ENCODE measurements at regions not wholly inside any gene's neighbourhood (a gene's known extent, or its start where the extent isn't known, plus 50 kb on each side); places are given as distances from the start of the nearest gene placed in this dataset.

DNA sequence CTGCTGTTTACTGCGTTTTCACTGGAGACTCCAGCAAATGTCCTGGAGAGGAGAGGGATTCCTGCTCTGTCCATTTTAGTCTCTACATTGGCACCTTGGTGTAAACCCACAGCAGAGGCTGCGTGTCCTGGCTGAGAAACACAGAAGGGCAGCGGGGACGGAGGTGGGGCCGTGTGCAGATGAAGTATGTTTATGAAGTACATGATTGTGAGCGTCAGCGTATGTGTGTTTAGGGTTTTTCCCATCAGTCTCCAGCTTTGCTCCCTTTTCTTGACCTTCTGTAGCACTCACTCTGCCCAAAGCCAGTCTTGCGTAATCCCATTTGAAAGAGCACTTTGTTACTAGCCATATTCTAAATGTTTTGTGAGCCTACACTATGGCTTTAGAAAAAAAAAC is 750.7 kb upstream of the SORCS1 start:
- H3K27ac ChIP-seq (ENCODE audit: low read depth), result no peak overlapping the region
- Mint-ChIP-seq H3K27me3 (ENCODE audit: insufficient read depth, low read depth, poor library complexity) (peaks cover 10% of the 10 kb centered on the region), H3K4me3 (peak overlapping the region; percentile 80)

GRCh38 chr10:107914450-107915214 is 750.1 kb upstream of the SORCS1 start:
- Histone ChIP-seq H3K27me3 (ENCODE audit: insufficient read depth) (peaks cover 12% of the 10 kb centered on the region; the same call in 1 of the 2 replicates), H3K4me3 (peak overlapping the region; percentile 77), H3K36me3 (ENCODE audit: insufficient read depth) (no peaks in the 10 kb centered on the region), H3K4me1 (ENCODE audit: insufficient read depth) (peaks cover 76% of the 10 kb centered on the region), H3K79me2 (replicated peaks; ENCODE audit: insufficient read depth) (no peaks in the 10 kb centered on the region), H3K9me2 (ENCODE audit: insufficient read depth) (no peaks in the 10 kb centered on the region), H2AFZ (peak overlapping the region; percentile 80), H3K27ac (ENCODE audit: low read depth) (no peak overlapping the region), H4K20me1 (replicated peaks; ENCODE audit: insufficient read depth) (no peaks in the 10 kb centered on the region), H3F3A (replicated peaks; ENCODE audit: low read depth) (no peaks in the 10 kb centered on the region), H3K4me2 (peak overlapping the region; percentile 97)
- DNase-seq (ENCODE audit: low spot score) (peak; percentile 67), ATAC-seq (peak; percentile 80)
- Mint-ChIP-seq H3K4me1 (peaks cover 61% of the 10 kb centered on the region), H3K36me3 (ENCODE audit: low read depth) (peaks cover 6% of the 10 kb centered on the region; the same call in 1 of the 3 replicates), H3K27me3 (ENCODE audit: insufficient read depth, low read depth, poor library complexity) (peaks cover 9% of the 10 kb centered on the region), H3K9me3 (peaks cover 5% of the 10 kb centered on the region; the same call in 2 of the 3 replicates), H3K4me3 (peak overlapping the region; percentile 80), H3K27ac (no peak overlapping the region)
- no peak for TF ChIP-seq POLR2AphosphoS5 (IDR thresholded peaks at IDR 0.05; ENCODE audit: low read depth)
- peak; percentile 68 for TF ChIP-seq ZNF331 (CRISPR knock-in tag; IDR thresholded peaks at IDR 0.05; ENCODE audit: low read depth)

More for the DNA sequence above, 750.7 kb upstream of the SORCS1 start:
- H4K20me1 ChIP-seq (replicated peaks; ENCODE audit: insufficient read depth), result no peaks in the 10 kb centered on the region
- H3K27me3 ChIP-seq (ENCODE audit: insufficient read depth), result peaks cover 12% of the 10 kb centered on the region; the same call in 1 of the 2 replicates
- H3K4me3 ChIP-seq, result peak overlapping the region; percentile 77
- H3K9me3 Mint-ChIP-seq, result peaks cover 5% of the 10 kb centered on the region; the same call in 2 of the 3 replicates
- no peaks in the 10 kb centered on the region for H3K9me2 ChIP-seq (ENCODE audit: insufficient read depth)
- H3K36me3 ChIP-seq (ENCODE audit: insufficient read depth), result no peaks in the 10 kb centered on the region
- peaks cover 9% of the 10 kb centered on the region; the same call in 1 of the 3 replicates for H3K36me3 Mint-ChIP-seq (ENCODE audit: low read depth)
- H2AFZ ChIP-seq, result peak overlapping the region; percentile 77
- TF ChIP-seq NANOG (IDR thresholded peaks at IDR 0.05; ENCODE audit: borderline replicate concordance), result no peak
- DNase-seq (ENCODE audit: low spot score) (peak; percentile 29), ATAC-seq (no peak; the same call in 2 of the 3 replicates)
- H3K4me1 ChIP-seq (ENCODE audit: insufficient read depth), result peaks cover 71% of the 10 kb centered on the region
- peaks cover 60% of the 10 kb centered on the region for H3K4me1 Mint-ChIP-seq
- H3K79me2 ChIP-seq (replicated peaks; ENCODE audit: insufficient read depth), result no peaks in the 10 kb centered on the region
- H3K27ac Mint-ChIP-seq, result no peak overlapping the region
- H3F3A ChIP-seq (replicated peaks; ENCODE audit: low read depth), result no peaks in the 10 kb centered on the region
- peak overlapping the region; percentile 97 for H3K4me2 ChIP-seq

GRCh38 chr10:107913317-107914294 is 749.1 kb upstream of the SORCS1 start:
- TF ChIP-seq ZNF114 (CRISPR knock-in tag; IDR thresholded peaks at IDR 0.05), result 0 out of 2 replicates have a peak, but pooled peaks have one; percentile 51
- peak; percentile 35; the same call in 1 of the 2 replicates for TF ChIP-seq NANOG (IDR thresholded peaks at IDR 0.05; ENCODE audit: borderline replicate concordance)
- no peak for TF ChIP-seq ZNF331 (CRISPR knock-in tag; IDR thresholded peaks at IDR 0.05; ENCODE audit: low read depth)
- TF ChIP-seq, protein P1, sequence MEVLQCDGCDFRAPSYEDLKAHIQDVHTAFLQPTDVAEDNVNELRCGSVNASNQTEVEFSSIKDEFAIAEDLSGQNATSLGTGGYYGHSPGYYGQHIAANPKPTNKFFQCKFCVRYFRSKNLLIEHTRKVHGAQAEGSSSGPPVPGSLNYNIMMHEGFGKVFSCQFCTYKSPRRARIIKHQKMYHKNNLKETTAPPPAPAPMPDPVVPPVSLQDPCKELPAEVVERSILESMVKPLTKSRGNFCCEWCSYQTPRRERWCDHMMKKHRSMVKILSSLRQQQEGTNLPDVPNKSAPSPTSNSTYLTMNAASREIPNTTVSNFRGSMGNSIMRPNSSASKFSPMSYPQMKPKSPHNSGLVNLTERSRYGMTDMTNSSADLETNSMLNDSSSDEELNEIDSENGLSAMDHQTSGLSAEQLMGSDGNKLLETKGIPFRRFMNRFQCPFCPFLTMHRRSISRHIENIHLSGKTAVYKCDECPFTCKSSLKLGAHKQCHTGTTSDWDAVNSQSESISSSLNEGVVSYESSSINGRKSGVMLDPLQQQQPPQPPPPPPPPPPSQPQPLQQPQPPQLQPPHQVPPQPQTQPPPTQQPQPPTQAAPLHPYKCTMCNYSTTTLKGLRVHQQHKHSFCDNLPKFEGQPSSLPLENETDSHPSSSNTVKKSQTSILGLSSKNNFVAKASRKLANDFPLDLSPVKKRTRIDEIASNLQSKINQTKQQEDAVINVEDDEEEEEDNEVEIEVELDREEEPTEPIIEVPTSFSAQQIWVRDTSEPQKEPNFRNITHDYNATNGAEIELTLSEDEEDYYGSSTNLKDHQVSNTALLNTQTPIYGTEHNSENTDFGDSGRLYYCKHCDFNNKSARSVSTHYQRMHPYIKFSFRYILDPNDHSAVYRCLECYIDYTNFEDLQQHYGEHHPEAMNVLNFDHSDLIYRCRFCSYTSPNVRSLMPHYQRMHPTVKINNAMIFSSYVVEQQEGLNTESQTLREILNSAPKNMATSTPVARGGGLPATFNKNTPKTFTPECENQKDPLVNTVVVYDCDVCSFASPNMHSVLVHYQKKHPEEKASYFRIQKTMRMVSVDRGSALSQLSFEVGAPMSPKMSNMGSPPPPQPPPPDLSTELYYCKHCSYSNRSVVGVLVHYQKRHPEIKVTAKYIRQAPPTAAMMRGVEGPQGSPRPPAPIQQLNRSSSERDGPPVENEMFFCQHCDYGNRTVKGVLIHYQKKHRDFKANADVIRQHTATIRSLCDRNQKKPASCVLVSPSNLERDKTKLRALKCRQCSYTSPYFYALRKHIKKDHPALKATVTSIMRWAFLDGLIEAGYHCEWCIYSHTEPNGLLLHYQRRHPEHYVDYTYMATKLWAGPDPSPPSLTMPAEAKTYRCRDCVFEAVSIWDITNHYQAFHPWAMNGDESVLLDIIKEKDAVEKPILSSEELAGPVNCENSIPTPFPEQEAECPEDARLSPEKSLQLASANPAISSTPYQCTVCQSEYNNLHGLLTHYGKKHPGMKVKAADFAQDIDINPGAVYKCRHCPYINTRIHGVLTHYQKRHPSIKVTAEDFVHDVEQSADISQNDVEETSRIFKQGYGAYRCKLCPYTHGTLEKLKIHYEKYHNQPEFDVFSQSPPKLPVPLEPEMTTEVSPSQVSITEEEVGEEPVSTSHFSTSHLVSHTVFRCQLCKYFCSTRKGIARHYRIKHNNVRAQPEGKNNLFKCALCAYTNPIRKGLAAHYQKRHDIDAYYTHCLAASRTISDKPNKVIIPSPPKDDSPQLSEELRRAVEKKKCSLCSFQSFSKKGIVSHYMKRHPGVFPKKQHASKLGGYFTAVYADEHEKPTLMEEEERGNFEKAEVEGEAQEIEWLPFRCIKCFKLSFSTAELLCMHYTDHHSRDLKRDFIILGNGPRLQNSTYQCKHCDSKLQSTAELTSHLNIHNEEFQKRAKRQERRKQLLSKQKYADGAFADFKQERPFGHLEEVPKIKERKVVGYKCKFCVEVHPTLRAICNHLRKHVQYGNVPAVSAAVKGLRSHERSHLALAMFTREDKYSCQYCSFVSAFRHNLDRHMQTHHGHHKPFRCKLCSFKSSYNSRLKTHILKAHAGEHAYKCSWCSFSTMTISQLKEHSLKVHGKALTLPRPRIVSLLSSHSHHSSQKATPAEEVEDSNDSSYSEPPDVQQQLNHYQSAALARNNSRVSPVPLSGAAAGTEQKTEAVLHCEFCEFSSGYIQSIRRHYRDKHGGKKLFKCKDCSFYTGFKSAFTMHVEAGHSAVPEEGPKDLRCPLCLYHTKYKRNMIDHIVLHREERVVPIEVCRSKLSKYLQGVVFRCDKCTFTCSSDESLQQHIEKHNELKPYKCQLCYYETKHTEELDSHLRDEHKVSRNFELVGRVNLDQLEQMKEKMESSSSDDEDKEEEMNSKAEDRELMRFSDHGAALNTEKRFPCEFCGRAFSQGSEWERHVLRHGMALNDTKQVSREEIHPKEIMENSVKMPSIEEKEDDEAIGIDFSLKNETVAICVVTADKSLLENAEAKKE (CRISPR knock-in tag; IDR thresholded peaks at IDR 0.05), result peak; percentile 52; the same call in 1 of the 2 replicates
- no peaks in the 10 kb centered on the region for H4K20me1 ChIP-seq (replicated peaks; ENCODE audit: insufficient read depth)
- no peaks in the 10 kb centered on the region for H3K9me2 ChIP-seq (ENCODE audit: insufficient read depth)
- H3K4me1 Mint-ChIP-seq, result peaks cover 68% of the 10 kb centered on the region
- H3K79me2 ChIP-seq (replicated peaks; ENCODE audit: insufficient read depth), result no peaks in the 10 kb centered on the region
- H3K27me3 ChIP-seq (ENCODE audit: insufficient read depth), result peaks cover 12% of the 10 kb centered on the region; the same call in 1 of the 2 replicates
- no peaks in the 10 kb centered on the region for H3F3A ChIP-seq (replicated peaks; ENCODE audit: low read depth)
- H2AFZ ChIP-seq, result peak overlapping the region; percentile 80
- peaks cover 6% of the 10 kb centered on the region for H3K27me3 Mint-ChIP-seq (ENCODE audit: insufficient read depth, low read depth, poor library complexity)
- peak; percentile 69 for ATAC-seq
- no peaks in the 10 kb centered on the region for H3K36me3 ChIP-seq (ENCODE audit: insufficient read depth)
- peaks cover 86% of the 10 kb centered on the region for H3K4me1 ChIP-seq (ENCODE audit: insufficient read depth)
- H3K27ac ChIP-seq (ENCODE audit: low read depth), result peak overlapping the region; percentile 61
- peak overlapping the region; percentile 4; the same call in 1 of the 2 replicates for H3K27ac Mint-ChIP-seq
- no peaks in the 10 kb centered on the region; the same call in 2 of the 3 replicates for H3K36me3 Mint-ChIP-seq (ENCODE audit: low read depth)
- peak overlapping the region; percentile 97 for H3K4me2 ChIP-seq
- H3K4me3 Mint-ChIP-seq, result peak overlapping the region; percentile 80
- no peaks in the 10 kb centered on the region for H3K9me3 Mint-ChIP-seq
- DNase-seq (ENCODE audit: low spot score), result peak; percentile 38
- peak overlapping the region; percentile 77 for H3K4me3 ChIP-seq

All from GM23338 (cell line).